ENCODE measurements at regions not wholly inside any gene's neighbourhood (a gene's known extent, or its start where the extent isn't known, plus 50 kb on each side); places are given as distances from the start of the nearest gene placed in this dataset.

- no peak for TF ChIP-seq SMC3 (IDR thresholded peaks at IDR 0.05; ENCODE audit: low read depth, low read length)
- TF ChIP-seq NFE2L2 (IDR thresholded peaks at IDR 0.05; ENCODE audit: low read depth, low read length): no peak
- TF ChIP-seq ELK1 (IDR thresholded peaks at IDR 0.05; ENCODE audit: borderline replicate concordance, low read depth, low read length): no peak
- no peak for TF ChIP-seq BHLHE40 (IDR thresholded peaks at IDR 0.05; ENCODE audit: low read depth, low read length)
- TF ChIP-seq MAFK (IDR thresholded peaks at IDR 0.05; ENCODE audit: low read depth, low read length): no peak
- no peak for TF ChIP-seq MXI1 (IDR thresholded peaks at IDR 0.05; ENCODE audit: borderline replicate concordance, low read depth, low read length)
- TF ChIP-seq POLR2A (IDR thresholded peaks at IDR 0.05; ENCODE audit: low read depth, low read length): no peak
- no peak for TF ChIP-seq RFX5 (IDR thresholded peaks at IDR 0.05; ENCODE audit: low read depth, low read length)
- TF ChIP-seq CTCF (conservative IDR thresholded peaks at IDR 0.05; ENCODE audit: low read depth, low read length): no peak
- no peak for TF ChIP-seq CHD1 (IDR thresholded peaks at IDR 0.05; ENCODE audit: low read depth, low read length)
- TF ChIP-seq MAZ (IDR thresholded peaks at IDR 0.05; ENCODE audit: borderline replicate concordance, low read depth, low read length): no peak
- no peak for TF ChIP-seq CEBPB (IDR thresholded peaks at IDR 0.05; ENCODE audit: low read depth, low read length)
- TF ChIP-seq RAD21 (IDR thresholded peaks at IDR 0.05; ENCODE audit: low read length): no peak
- TF ChIP-seq USF2 (IDR thresholded peaks at IDR 0.05; ENCODE audit: low read depth, low read length): no peak
- no peak for TF ChIP-seq FOS (IDR thresholded peaks at IDR 0.05; ENCODE audit: low read depth, low read length)
- TF ChIP-seq RCOR1 (IDR thresholded peaks at IDR 0.05; ENCODE audit: insufficient replicate concordance, low read length): no peak
- ChIA-PET POLR2A (ENCODE audit: unreplicated experiment) (no interaction called here), CTCF (no interaction called here)
- H3K14ac ChIP-seq (replicated peaks; ENCODE audit: low read depth, low read length): no peak overlapping the region
- H3K23ac ChIP-seq (ENCODE audit: low read depth, low read length): no peak overlapping the region
- no peak overlapping the region for H2AK9ac ChIP-seq (replicated peaks; ENCODE audit: low read depth, low read length, poor library complexity)
- no peaks in the 10 kb centered on the region for H3K36me3 ChIP-seq (ENCODE audit: control insufficient read depth, insufficient read depth, low read length)
- H3K4me1 ChIP-seq (ENCODE audit: control insufficient read depth, insufficient read depth, low read length): peaks cover 9% of the 10 kb centered on the region
- peaks cover 8% of the 10 kb centered on the region; the same call in 1 of the 2 replicates for H3K9me1 ChIP-seq (ENCODE audit: insufficient read depth, low read length)
- no peak overlapping the region for H3K56ac ChIP-seq (ENCODE audit: extremely low read depth, insufficient read depth, low read length)
- no TSS peak for BruUV-seq (replicated peaks)
- WGBS, 2 experiments (ENCODE audit: extremely low coverage in 2 of 2, insufficient read length in 1 of 2): 100% methylated on average over 2 of the region's 3 CpGs; no CpG with 5 or more reads in 1 of the 2 experiments
- H4K8ac ChIP-seq (ENCODE audit: low read depth in 2 of 2, low read length in 2 of 2): no peak overlapping the region
- no peak overlapping the region for H3K4ac ChIP-seq (ENCODE audit: low read depth, low read length)
- no peaks in the 10 kb centered on the region for H3K79me1 ChIP-seq (ENCODE audit: low read depth in 1 of 2, low read length in 2 of 2)
- H2AFZ ChIP-seq (replicated peaks; ENCODE audit: low read length, poor library complexity): no peak overlapping the region
- in situ Hi-C loops (cut with MboI; ENCODE audit: low sequenced_read_pairs): no loop called here
- no peak overlapping the region for H3K18ac ChIP-seq (ENCODE audit: low read depth, low read length)
- H3K4me3 ChIP-seq (ENCODE audit: insufficient read depth, low read depth, low read length): no peak overlapping the region
- H2BK5ac ChIP-seq (ENCODE audit: low read depth, low read length, poor library complexity, severe bottlenecking): no peak overlapping the region
- no peak overlapping the region for H3K4me2 ChIP-seq (ENCODE audit: low read depth, low read length)
- H2AK5ac ChIP-seq (ENCODE audit: low read depth, low read length): no peak overlapping the region
- H2BK120ac ChIP-seq (ENCODE audit: low read depth, low read length): no peak overlapping the region
- dilution Hi-C loops (cut with HindIII; ENCODE audit: low sequenced_read_pairs, unreplicated experiment): no loop called here
- no peak overlapping the region for H4K91ac ChIP-seq (ENCODE audit: insufficient read depth, low read depth, low read length)
- H2BK15ac ChIP-seq (ENCODE audit: low read depth, low read length): no peak overlapping the region
- H3K27ac ChIP-seq (ENCODE audit: insufficient read depth, low read length): no peak overlapping the region
- no peaks in the 10 kb centered on the region; the same call in 1 of the 2 replicates for H3K27me3 ChIP-seq (ENCODE audit: control insufficient read depth, insufficient read depth, low read length)
- ATAC-seq (ENCODE audit: low read depth) (no peak), DNase-seq (no peak)
- intact Hi-C loops (cut with micrococcal nuclease): no loop called here
- H3K9me3 ChIP-seq (ENCODE audit: control insufficient read depth, insufficient read depth, low read length): no peaks in the 10 kb centered on the region
- no peaks in the 10 kb centered on the region for H4K20me1 ChIP-seq (ENCODE audit: insufficient read depth, low read length)
- no peak overlapping the region for H4K5ac ChIP-seq (ENCODE audit: low read depth, low read length)
- H3K9ac ChIP-seq (ENCODE audit: low read depth, low read length): no peak overlapping the region
- H2BK20ac ChIP-seq (ENCODE audit: low read depth, low read length): no peak overlapping the region
Measured at GRCh38 chr11:128345316-128345715, 242.0 kb downstream of the ETS1 start.
